Adrenal gland (tissue), 5 donors: ENCODE measurements at regions not wholly inside any gene's neighbourhood (a gene's known extent, or its start where the extent isn't known, plus 50 kb on each side); places are given as distances from the start of the nearest gene placed in this dataset.

ENCODE experiments used
- CTCF ChIP-seq, 6 experiments: fragments of 450-650 bp in 4 of 6; fragments of 200-600 bp in 2 of 6; sonication (generic) in 1 of 6; IDR thresholded peaks; 1 replicate in 5 of 6; 2 replicates in 1 of 6; pipeline versions ENCODE4 v1.5.1 to v1.8.0; 2016 to 2021; ENCODE audit warnings: antibody characterized with exemption in 6 of 6, mild to moderate bottlenecking in 2 of 6, moderate library complexity in 1 of 6
- POLR2A ChIP-seq, 2 donors: fragments of 450-650 bp; IDR thresholded peaks; one replicate each; pipeline ENCODE4 v1.6.1; 2017; ENCODE audit warnings: antibody characterized with exemption in 2 of 2, mild to moderate bottlenecking in 2 of 2, moderate library complexity in 1 of 2
- donor health status: DM: no; HTN: no; CAD: no.

- TF ChIP-seq POLR2A (IDR thresholded peaks at IDR 0.05) (no peak), CTCF (IDR thresholded peaks at IDR 0.05) (no peak)
Measured at GRCh38 chr21:16594191-16594590, 864.4 kb downstream of the USP25 start.
